COLO668 (cell line): ENCODE measurements at regions not wholly inside any gene's neighbourhood (a gene's known extent, or its start where the extent isn't known, plus 50 kb on each side); places are given as distances from the start of the nearest gene placed in this dataset.
"Not testable (repeated sequence)": the region's sequence is repeated elsewhere in the genome, so short reads cannot be mapped to it uniquely, and the experiment has no call there.

Experiments
- DNase-seq: peaks from one replicate; lab custom pipeline; 2025; ENCODE audit not compliant: unreplicated experiment; lab: John Stamatoyannopoulos, UW

- DNase-seq = no peak
Measured at GRCh38 chr5:98517560-98518366, 255.7 kb upstream of the RGMB start.

DNA sequence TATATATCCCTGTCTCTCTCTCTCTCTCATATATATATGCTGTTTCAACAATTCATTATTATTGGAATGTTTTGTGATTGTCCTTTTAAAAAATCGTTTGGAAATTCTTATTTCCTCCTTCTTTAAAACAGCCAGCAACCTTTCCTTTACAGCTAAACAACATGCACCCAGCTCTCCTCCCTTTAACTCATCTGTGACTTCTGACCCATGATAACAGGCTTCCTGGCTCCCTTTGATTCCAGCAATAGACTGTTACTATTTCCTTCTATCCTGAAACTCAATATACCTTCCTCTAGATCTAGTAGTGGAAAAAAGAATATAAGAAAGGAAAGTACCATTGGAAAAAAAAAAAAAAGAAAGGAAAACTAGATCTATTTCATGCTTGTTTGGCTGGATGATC lies 254.7 kb upstream of the RGMB start:
- no peak for DNase-seq

DNA sequence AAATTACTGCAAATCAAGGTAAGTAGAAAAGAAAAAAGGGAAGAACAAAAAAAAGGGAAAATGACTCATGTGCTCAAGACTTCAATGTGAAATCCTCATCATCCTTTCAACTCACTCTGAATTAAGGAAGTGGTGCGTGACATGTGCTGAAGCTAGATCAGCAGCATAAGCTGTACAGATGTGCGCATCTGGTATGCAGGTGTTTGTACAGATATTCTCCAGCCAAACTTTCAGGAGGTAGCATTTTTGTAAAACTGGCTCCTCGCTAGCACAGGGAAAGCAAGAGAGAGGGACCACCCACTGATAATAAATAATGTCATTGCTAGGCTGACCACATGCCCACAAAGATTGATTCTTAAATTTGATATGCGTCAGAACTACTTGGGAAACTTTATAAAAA lies 253.9 kb upstream of the RGMB start:
- no peak for DNase-seq

DNA sequence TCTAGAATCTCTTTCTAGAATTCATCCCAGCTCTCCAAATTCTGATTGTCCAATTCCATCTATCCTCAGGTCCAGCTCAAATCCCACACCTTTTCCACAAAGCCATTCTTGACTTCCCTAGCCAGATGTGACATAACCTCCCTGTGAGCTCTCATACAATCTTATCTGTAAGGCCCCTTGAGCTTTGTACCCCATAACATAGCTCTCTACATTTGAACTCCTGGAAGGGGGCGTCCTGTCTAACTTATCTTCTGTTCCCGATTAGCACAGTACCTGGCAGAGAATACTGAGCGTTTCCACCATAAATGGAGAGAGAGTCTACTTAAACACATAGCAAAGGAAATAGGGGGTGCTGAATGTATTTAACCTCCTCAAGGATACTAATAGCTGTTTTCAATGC lies 251.6 kb upstream of the RGMB start:
- DNase-seq = no peak

GRCh38 chr5:98524773-98525172 lies 248.7 kb upstream of the RGMB start:
- no peak for DNase-seq

DNA sequence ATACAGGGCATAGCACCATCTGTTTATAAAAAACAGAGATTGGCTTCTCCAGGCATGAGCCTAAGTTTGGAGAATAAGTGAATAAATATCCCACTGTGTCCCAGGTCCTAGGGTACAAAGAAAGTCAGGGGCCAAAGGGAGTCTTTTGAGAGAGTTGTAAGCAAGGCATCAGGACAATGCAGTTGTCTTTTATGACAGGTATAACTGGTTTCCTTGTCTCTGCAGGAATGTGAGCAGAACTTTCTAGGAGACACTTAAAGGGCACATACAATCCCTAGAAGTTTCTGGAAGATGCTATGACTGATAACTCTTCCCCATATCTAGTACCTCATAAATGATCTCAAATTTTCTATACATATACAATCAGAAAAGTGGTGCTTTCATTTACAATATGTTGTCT lies 245.6 kb upstream of the RGMB start:
- DNase-seq = no peak

- DNase-seq = no peak
Measured at GRCh38 chr5:98529321-98529720, 244.1 kb upstream of the RGMB start.

- no peak for DNase-seq
Measured at GRCh38 chr5:98530224-98530623, 243.2 kb upstream of the RGMB start.

GRCh38 chr5:98535901-98536300 lies 237.6 kb upstream of the RGMB start:
- DNase-seq = no peak

DNA sequence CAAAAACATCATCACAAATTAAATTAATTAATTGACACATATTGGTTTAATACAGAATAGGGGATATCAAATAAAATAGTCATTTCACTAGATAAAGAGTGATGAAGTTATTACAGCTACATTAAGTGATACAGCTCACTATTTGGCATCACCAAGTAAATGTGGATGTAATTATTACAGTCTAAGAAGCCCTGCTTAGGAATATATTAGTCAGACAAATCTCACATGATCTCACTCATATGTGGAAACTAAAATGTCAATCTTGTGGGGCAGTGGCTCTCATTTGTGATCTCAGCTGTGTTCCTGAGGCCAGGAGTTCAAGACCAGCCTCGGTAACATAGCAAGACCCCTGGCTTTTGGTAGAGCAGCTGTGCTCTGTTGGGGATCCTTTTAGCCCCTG lies 233.4 kb upstream of the RGMB start:
- DNase-seq = no peak

DNA sequence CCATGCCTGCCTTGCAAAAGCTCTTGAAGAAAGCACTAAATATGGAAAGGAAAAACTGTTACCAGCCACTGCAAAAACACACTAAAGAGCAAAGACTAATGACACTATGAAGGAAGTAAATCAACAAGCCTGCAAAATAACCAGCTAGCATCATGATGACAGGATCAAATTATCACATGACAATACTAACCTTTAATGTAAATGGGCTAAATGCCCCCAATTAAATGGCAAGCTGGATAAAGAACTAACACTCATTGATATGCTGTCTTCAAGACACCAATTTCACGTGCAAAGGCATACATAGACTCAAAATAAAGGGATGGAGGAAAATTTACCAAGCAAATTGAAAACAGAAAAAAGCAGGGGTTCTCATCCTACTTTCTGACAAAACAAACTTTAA lies 231.8 kb upstream of the RGMB start:
- no peak for DNase-seq

DNA sequence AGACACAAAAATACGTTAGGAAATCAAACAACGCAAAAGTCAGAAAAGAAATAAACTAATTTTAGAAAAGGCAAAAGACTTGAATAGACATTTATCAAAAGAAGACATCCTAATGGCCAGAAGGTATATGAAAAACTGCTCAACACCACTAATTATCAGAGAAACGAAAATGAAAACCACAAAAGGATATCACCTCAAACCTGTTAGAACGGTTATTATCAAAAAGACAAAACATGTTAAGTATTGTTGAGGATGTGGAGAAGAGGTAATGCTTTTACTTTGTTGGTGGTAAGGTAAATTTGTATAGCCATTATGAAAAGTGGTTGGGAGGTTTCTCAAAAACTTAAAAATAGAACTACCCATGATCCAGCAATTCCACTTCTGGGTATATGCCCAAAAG lies 230.0 kb upstream of the RGMB start:
- no peak for DNase-seq

- not testable (repeated sequence) for DNase-seq
Measured at GRCh38 chr5:98546924-98547323, 226.5 kb upstream of the RGMB start.

GRCh38 chr5:98556712-98557111 lies 216.8 kb upstream of the RGMB start:
- no peak for DNase-seq

DNA sequence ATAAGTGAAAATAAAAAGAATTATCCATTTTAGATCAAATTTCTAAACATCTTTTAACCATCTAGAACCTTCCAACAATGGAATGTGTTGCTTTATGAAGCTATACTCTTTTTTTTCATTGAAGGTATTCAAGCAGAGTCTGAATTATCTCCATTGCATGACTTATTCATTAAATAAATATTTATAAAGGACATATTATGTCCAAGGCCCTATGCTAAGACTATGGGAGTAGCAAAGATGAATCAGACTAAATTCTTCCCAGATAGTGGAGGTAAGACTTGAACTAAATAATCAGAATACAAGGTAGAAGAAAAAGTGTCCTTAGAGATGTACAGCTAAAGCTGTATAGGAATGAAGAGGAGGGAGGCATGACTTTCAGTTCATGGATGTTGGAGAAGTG lies 215.5 kb upstream of the RGMB start:
- DNase-seq = no peak

- DNase-seq = no peak
Measured at GRCh38 chr5:98563885-98564653, 209.4 kb upstream of the RGMB start.

DNA sequence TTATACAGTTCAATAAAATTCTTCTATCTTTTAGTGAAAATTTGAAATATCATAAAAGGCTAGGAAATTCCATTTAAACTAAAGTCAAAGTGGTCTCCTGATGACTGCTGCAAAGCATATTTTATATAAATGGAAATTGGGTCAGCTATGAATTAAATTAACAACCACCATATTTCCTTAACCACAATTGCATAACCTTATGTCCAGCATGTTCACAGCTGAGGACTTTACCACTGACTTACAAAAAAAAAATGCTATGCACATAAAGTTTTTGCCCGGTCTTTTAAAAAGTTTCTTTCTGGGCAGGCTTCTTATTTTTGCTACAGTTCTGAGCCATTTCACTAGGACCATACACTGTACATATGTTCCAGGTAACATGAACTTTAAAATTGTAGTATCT lies 208.6 kb upstream of the RGMB start:
- no peak for DNase-seq

GRCh38 chr5:98568336-98568735 lies 205.1 kb upstream of the RGMB start:
- no peak for DNase-seq

DNA sequence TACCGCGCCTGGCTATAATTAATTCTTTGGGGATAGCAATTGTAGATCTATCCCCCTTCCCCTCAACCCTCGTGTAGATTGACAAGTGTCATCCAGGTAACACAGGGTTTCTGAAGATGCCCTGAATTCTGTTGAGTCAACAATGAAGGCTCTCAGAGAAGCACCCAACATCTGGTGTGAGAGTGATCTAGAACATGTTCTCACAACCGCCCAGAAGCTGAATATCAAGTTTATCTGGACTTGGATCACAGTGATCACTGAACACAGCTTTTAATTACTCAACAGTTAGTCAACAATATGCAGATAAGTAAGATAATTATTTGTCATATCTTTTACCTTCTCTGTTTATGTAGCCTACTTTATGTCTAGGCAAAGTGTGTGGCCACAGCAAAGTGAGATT lies 204.2 kb upstream of the RGMB start:
- no peak for DNase-seq

GRCh38 chr5:98570010-98570409 lies 203.5 kb upstream of the RGMB start:
- no peak for DNase-seq

- DNase-seq = no peak
Measured at GRCh38 chr5:98570661-98571191, 202.7 kb upstream of the RGMB start.

GRCh38 chr5:98573834-98574320 lies 199.6 kb upstream of the RGMB start:
- no peak for DNase-seq
